ENCODE measurements at regions not wholly inside any gene's neighbourhood (a gene's known extent, or its start where the extent isn't known, plus 50 kb on each side); places are given as distances from the start of the nearest gene placed in this dataset.
"Not testable (repeated sequence)": the region's sequence is repeated elsewhere in the genome, so short reads cannot be mapped to it uniquely, and the experiment has no call there.

DNA sequence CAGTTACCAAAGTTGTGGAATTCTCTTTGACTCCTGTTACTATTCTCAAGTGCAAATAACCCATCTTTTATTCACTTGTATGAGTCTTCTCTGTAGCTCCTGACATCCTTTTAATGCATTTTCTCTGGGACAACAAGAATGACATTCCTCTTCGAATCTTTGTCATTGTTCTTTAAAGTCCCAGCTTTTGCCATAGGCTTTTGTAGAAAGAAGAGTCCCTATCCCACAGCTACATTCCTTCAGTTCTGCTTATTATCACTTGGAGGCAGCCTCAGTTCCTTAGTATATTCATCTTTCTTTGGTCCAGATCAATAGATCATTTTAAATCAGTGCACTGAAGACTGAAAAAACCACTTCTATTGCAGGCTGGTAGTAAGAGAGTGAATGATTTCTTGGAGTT, 560.2 kb downstream of the DACH1 start:
- DNase-seq (ENCODE audit: low spot score in 2 of 2) (no peak), FAIRE-seq (no peak)

- FAIRE-seq (no peak), DNase-seq (ENCODE audit: low spot score in 2 of 2) (no peak)
These were observed 562.1 kb downstream of the DACH1 start for GRCh38 chr13:71304861-71305260.

GRCh38 chr13:71303144-71303543, 563.9 kb downstream of the DACH1 start:
- FAIRE-seq (no peak), DNase-seq (ENCODE audit: low spot score in 2 of 2) (no peak)

GRCh38 chr13:71300602-71301001, 566.4 kb downstream of the DACH1 start:
- peak; percentile 6 for FAIRE-seq

DNA sequence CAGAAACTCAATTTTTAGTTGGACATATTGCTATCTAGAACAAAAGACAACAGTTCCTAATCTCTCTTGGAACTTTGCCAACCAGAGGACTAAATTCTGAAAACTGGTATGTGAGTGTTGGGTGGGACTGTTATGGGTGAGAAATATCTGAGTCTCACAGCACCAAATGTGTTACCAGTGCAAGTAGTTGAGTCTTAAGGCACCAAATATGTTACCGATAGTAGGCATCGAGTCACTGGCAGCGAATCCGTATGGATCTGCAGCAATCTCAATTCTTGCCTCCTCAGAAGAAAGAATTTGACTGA, 575.2 kb downstream of the DACH1 start:
- no peak for DNase-seq (ENCODE audit: low spot score in 2 of 2)

More at GRCh38 chr13:71300602-71301001, 566.4 kb downstream of the DACH1 start:
- no peak for DNase-seq (ENCODE audit: low spot score in 2 of 2)

DNA sequence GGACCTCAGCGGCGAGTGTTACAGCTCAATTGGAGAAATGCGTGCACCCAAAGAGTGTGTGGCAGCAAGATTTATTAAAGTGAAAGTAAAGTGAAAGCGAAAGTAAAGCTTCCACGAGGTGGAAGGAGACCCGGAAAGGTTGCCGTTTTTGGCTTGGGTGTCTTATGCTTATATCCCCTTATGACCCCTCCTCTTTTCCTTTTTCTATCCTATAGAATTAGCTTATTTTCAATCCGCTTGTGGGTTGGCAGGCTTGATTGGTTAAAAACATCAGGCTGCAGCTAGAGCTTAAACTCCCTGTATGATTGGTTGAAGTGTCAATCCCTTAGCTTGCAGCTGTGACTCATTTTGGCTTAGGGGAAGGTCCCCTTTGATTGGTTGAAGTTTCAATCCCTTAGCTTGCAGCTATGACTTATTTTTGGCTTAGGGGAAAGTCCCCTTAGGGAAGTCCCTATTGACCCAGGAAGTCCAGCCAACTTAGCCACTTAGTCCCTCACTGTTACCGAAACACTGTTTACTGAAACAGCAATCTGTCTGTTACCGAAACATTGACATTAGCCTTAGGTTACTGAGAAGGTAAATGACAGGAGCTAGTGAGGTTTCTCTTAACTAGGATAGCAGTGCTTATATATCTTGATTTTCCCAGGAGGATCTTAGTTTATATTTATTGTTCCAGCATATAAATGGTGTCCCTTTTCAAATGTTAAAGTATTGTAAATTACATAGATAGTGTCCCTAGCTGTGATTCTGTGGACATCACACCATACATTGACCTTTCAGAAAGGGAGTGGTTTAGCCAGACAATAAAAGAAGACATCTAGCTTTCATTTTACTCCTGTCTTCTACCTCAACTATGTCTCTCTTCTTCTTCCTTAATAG, 575.8 kb downstream of the DACH1 start:
- FAIRE-seq: no peak
- DNase-seq (ENCODE audit: low spot score in 2 of 2): no peak

More for the DNA sequence above, 575.2 kb downstream of the DACH1 start:
- no peak for FAIRE-seq

DNA sequence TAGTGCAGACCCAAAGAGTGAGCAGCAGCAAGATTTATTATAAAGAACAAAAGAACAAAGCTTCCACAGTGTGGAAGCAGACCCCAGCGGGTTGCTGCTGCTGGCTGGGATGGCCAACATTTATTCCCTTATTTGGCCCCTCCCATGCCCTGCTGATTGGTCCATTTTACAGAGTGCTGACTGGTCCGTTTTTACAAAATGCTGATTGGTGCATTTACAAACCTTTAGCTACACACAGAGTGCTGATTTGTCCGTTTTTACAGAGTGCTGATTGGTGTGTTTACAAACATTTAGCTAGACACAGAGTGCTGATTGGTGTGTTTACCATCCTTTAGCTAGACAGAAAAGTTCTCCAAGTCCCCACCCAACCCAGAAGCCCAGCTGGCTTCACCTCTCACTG, 577.0 kb downstream of the DACH1 start:
- not testable (repeated sequence) for FAIRE-seq; DNase-seq (ENCODE audit: low spot score in 2 of 2)

GRCh38 chr13:71285700-71286099, 581.3 kb downstream of the DACH1 start:
- no peak for DNase-seq (ENCODE audit: low spot score in 2 of 2)
- FAIRE-seq: no peak

DNA sequence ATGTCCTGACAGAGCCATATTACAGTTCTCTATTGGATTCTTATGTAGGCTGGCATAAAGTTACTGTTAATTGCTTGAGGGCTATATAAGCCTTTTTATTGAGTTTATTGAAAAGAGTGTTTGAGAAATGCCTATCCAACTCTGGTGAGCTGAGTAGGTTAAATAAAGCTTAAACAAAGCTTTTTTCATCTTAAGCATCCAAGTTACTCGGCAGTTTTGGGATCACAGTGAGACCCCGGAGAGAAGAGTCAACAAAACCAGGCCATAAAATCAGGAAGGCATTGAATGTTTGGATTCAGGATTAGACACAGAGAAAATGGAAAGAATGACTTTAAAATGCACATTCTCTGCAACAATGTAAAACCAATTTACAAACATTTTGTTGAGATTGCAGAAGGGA, 588.5 kb downstream of the DACH1 start:
- DNase-seq (ENCODE audit: low spot score in 2 of 2) (no peak), FAIRE-seq (no peak)

DNA sequence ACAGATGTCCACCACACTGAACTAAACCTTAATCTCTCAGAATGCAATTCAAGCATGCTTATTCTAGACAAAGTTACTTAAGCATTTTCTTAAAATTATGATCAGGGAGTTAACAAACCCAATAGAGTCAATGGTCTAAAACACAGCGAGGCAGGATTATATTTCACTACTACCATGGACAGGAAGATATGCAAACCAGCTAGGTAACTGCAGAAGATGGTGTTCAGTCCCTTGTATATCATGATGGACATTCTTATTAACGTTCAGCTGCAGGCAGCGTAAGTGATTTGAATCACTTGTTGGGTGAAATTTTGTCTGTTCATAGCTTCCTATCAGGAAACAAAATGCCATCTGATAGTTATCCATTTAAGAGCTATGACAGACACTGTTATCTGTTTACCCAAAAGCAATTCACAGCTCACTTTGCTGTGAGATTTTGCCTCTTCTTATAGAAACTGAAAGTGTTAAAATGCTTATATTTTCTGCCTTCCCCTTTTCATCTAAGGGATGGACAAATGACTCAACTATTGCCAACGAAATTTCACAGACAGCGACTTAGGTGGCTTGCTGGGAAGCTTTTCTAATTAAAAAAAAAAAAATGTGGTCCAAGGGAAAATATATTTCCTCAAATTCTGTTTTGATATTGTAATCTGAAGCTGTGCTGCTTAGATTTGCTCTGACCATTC, 591.9 kb downstream of the DACH1 start:
- DNase-seq (ENCODE audit: low spot score in 2 of 2): no peak
- FAIRE-seq: no peak

- DNase-seq (ENCODE audit: low spot score in 2 of 2) (no peak), FAIRE-seq (no peak)
These were observed 605.7 kb downstream of the DACH1 start for GRCh38 chr13:71261256-71261655.

DNA sequence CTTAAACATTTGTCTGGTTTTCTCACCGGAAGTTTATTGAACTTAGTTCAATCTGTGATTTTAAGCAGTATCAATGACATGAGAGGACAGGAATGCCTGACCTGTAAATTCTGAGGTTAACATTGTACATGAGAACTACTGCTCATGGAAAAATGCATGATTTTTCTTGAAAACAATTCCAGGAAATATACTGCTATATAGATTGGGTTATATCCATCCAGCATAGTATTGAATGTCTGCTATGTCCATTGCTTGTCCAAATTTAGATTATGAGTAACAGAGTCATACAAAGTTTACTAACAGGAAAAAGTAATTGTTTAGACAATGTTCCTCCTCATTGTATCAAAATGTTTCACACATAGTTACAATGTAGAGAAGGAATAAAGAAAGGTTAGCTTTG, 606.8 kb downstream of the DACH1 start:
- FAIRE-seq (no peak), DNase-seq (ENCODE audit: low spot score in 2 of 2) (no peak)

- FAIRE-seq: no peak
- DNase-seq (ENCODE audit: low spot score in 2 of 2): no peak
These were observed 611.4 kb downstream of the DACH1 start for GRCh38 chr13:71255633-71256032.

- FAIRE-seq: no peak
- no peak for DNase-seq (ENCODE audit: low spot score in 2 of 2)
These were observed 612.6 kb downstream of the DACH1 start for GRCh38 chr13:71254384-71254783.

GRCh38 chr13:71252184-71252704, 614.8 kb downstream of the DACH1 start:
- FAIRE-seq (no peak), DNase-seq (ENCODE audit: low spot score in 2 of 2) (no peak)

DNA sequence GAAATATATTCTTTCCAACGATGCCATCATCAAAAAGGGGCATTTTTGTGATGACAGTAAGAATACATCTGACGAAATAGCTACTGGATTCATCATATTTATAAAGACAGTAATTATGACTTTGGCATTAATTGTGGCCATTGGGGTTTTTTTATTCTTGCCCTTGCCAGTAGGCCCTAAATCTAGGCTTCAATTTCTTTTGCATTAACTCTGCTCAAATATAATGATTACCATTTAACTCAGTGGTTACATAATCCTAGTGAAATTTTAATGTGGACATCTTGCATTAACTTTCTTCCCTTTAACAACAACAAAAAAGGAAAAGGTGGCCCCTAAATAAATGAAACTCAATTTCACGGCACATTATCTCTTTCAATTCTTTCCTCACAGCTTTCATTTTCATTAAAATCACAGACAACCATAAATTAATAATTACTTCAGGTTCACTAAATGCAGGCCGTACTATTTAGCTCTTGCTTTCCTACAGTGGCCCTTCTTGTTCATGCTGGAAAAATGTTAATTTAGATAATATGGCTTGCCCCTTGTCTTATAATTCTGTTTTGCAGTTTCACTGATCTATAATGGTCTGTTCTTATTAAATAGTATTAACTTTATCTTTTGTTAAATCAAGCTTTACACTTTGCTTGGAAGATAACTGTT, 615.6 kb downstream of the DACH1 start:
- DNase-seq (ENCODE audit: low spot score in 2 of 2) (no peak), FAIRE-seq (no peak)

GRCh38 chr13:71249011-71249410, 618.0 kb downstream of the DACH1 start:
- DNase-seq (ENCODE audit: low spot score in 2 of 2): no peak
- FAIRE-seq: no peak

- no peak for FAIRE-seq
- no peak for DNase-seq (ENCODE audit: low spot score in 2 of 2)
These were observed 622.8 kb downstream of the DACH1 start for GRCh38 chr13:71244161-71244560.

GRCh38 chr13:71242201-71242600, 624.8 kb downstream of the DACH1 start:
- no peak for DNase-seq (ENCODE audit: low spot score in 2 of 2)
- no peak for FAIRE-seq

DNA sequence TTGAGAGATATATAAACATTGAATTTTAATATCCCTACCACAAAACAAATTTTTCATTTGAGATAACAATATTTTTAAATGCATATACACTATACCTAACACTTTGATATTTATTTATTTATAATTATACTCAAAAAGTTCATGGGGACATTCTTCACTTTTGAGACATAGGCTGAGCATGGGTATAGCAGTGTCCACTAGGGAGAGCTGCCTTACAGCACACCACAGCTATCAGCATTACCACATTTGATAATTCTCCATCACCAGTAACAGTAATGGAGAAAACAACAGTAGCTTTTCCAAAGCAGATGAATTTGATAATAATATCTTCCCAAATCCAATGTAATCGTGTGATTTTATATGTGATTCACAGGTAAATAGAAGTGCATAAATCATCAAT, 626.1 kb downstream of the DACH1 start:
- FAIRE-seq (peak; percentile 72), DNase-seq (ENCODE audit: low spot score in 2 of 2) (no peak)

- FAIRE-seq: no peak
These were observed 629.7 kb downstream of the DACH1 start for GRCh38 chr13:71237332-71237731.

More at GRCh38 chr13:71237332-71237731, 629.7 kb downstream of the DACH1 start:
- no peak for DNase-seq (ENCODE audit: low spot score in 2 of 2)

Data from frontal cortex (tissue), 3 donors.